SK-N-SH treated with all-trans-retinoic acid at 6 μM for 48 hours (cell line): ENCODE measurements at regions not wholly inside any gene's neighbourhood (a gene's known extent, or its start where the extent isn't known, plus 50 kb on each side); places are given as distances from the start of the nearest gene placed in this dataset.

Experiments used
- ARNTL ChIP-seq: fragments of 450-650 bp; formaldehyde crosslinking; IDR thresholded peaks from 2 replicates; pipeline ENCODE4 v1.5.0; 2020; ENCODE audit warnings: low read depth, mild to moderate bottlenecking, moderate library complexity, borderline replicate concordance
- CSDC2 ChIP-seq: fragments of 250-450 bp; sonication (Bioruptor Pico); IDR thresholded peaks from 2 replicates; pipeline ENCODE4 v1.5.0; 2020; ENCODE audit warnings: mild to moderate bottlenecking, moderate library complexity
- TCF4 ChIP-seq: fragments of 250-450 bp; sonication (Bioruptor Pico); IDR thresholded peaks from 2 replicates; pipeline ENCODE4 v1.8.0; 2021; ENCODE audit warnings: mild to moderate bottlenecking, moderate library complexity, borderline replicate concordance
- ZFP3 ChIP-seq: fragments of 250-450 bp; sonication (Bioruptor Pico); IDR thresholded peaks from 2 replicates; pipeline ENCODE4 v1.5.0; 2020; ENCODE audit warnings: mild to moderate bottlenecking, moderate library complexity
- ZFP30 ChIP-seq: fragments of 450-650 bp; formaldehyde crosslinking; IDR thresholded peaks from 2 replicates; pipeline ENCODE4 v1.5.0; 2022; ENCODE audit warnings: mild to moderate bottlenecking, moderate library complexity
- TF ChIP-seq, protein P1 (sequence below): fragments of 250-450 bp; sonication (Bioruptor Pico); IDR thresholded peaks from 2 replicates; pipeline ENCODE4 v1.8.0; 2020; ENCODE audit warnings: mild to moderate bottlenecking, moderate library complexity, borderline replicate concordance
- TF ChIP-seq, protein P2 (sequence below): fragments of 250-450 bp; sonication (Bioruptor Pico); IDR thresholded peaks from 2 replicates; pipeline ENCODE4 v1.5.1; 2020; ENCODE audit warnings: low read depth, mild to moderate bottlenecking, moderate library complexity
- TF ChIP-seq, protein P3 (sequence below): fragments of 250-450 bp; sonication (Bioruptor Pico); IDR thresholded peaks from 2 replicates; pipeline ENCODE4 v1.5.1; 2021; ENCODE audit warnings: mild to moderate bottlenecking, moderate library complexity
- TF ChIP-seq, protein P4 (sequence below): fragments of 250-450 bp; sonication (Bioruptor Pico); IDR thresholded peaks from 2 replicates; pipeline ENCODE4 v1.5.0; 2020; ENCODE audit warnings: mild to moderate bottlenecking, moderate library complexity

DNA sequence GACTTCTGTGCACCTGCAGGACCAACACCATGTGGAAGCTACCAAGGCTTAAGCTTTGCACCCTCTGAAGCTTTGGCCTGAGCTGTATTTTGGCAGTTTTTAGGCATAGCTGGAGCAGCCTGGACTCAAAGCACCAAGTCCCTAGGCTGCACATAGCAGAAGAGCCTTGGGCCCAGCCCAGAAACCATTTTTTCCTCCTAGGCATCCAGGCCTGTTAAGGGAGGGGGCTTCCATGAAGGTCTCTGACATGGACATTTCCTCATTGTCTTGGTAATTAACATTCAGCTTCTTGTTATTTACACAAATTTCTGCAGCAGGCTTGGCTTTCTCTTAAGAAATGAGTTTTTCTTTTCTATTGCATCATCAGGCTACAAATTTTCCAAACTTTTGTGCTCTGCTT, 475.8 kb upstream of the FLRT2 start:
- TF ChIP-seq, protein P1, sequence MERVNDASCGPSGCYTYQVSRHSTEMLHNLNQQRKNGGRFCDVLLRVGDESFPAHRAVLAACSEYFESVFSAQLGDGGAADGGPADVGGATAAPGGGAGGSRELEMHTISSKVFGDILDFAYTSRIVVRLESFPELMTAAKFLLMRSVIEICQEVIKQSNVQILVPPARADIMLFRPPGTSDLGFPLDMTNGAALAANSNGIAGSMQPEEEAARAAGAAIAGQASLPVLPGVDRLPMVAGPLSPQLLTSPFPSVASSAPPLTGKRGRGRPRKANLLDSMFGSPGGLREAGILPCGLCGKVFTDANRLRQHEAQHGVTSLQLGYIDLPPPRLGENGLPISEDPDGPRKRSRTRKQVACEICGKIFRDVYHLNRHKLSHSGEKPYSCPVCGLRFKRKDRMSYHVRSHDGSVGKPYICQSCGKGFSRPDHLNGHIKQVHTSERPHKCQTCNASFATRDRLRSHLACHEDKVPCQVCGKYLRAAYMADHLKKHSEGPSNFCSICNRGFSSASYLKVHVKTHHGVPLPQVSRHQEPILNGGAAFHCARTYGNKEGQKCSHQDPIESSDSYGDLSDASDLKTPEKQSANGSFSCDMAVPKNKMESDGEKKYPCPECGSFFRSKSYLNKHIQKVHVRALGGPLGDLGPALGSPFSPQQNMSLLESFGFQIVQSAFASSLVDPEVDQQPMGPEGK = no peak
- TF ChIP-seq, protein P2, sequence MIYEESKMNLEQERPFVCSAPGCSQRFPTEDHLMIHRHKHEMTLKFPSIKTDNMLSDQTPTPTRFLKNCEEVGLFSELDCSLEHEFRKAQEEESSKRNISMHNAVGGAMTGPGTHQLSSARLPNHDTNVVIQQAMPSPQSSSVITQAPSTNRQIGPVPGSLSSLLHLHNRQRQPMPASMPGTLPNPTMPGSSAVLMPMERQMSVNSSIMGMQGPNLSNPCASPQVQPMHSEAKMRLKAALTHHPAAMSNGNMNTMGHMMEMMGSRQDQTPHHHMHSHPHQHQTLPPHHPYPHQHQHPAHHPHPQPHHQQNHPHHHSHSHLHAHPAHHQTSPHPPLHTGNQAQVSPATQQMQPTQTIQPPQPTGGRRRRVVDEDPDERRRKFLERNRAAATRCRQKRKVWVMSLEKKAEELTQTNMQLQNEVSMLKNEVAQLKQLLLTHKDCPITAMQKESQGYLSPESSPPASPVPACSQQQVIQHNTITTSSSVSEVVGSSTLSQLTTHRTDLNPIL (CRISPR knock-in tag) = no peak
- TF ChIP-seq, protein P3, sequence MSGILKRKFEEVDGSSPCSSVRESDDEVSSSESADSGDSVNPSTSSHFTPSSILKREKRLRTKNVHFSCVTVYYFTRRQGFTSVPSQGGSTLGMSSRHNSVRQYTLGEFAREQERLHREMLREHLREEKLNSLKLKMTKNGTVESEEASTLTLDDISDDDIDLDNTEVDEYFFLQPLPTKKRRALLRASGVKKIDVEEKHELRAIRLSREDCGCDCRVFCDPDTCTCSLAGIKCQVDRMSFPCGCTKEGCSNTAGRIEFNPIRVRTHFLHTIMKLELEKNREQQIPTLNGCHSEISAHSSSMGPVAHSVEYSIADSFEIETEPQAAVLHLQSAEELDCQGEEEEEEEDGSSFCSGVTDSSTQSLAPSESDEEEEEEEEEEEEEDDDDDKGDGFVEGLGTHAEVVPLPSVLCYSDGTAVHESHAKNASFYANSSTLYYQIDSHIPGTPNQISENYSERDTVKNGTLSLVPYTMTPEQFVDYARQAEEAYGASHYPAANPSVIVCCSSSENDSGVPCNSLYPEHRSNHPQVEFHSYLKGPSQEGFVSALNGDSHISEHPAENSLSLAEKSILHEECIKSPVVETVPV (CRISPR knock-in tag) = no peak
- TF ChIP-seq TCF4 (CRISPR knock-in tag) (no peak), ZFP3 (CRISPR knock-in tag) (no peak), CSDC2 (CRISPR knock-in tag) (no peak), ARNTL (CRISPR knock-in tag) (no peak), ZFP30 (CRISPR knock-in tag) (no peak)
- TF ChIP-seq, protein P4, sequence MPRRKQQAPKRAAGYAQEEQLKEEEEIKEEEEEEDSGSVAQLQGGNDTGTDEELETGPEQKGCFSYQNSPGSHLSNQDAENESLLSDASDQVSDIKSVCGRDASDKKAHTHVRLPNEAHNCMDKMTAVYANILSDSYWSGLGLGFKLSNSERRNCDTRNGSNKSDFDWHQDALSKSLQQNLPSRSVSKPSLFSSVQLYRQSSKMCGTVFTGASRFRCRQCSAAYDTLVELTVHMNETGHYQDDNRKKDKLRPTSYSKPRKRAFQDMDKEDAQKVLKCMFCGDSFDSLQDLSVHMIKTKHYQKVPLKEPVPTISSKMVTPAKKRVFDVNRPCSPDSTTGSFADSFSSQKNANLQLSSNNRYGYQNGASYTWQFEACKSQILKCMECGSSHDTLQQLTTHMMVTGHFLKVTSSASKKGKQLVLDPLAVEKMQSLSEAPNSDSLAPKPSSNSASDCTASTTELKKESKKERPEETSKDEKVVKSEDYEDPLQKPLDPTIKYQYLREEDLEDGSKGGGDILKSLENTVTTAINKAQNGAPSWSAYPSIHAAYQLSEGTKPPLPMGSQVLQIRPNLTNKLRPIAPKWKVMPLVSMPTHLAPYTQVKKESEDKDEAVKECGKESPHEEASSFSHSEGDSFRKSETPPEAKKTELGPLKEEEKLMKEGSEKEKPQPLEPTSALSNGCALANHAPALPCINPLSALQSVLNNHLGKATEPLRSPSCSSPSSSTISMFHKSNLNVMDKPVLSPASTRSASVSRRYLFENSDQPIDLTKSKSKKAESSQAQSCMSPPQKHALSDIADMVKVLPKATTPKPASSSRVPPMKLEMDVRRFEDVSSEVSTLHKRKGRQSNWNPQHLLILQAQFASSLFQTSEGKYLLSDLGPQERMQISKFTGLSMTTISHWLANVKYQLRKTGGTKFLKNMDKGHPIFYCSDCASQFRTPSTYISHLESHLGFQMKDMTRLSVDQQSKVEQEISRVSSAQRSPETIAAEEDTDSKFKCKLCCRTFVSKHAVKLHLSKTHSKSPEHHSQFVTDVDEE = no peak
